Transverse colon (tissue), 4 donors: ENCODE measurements at regions not wholly inside any gene's neighbourhood (a gene's known extent, or its start where the extent isn't known, plus 50 kb on each side); places are given as distances from the start of the nearest gene placed in this dataset.

Experiments
- DNase-seq: peaks from one replicate; pipeline ENCODE4 v3.0.0-alpha.2; 2019
- H3K27ac ChIP-seq, 4 donors: fragments of 200-600 bp; sonication (generic); 2 replicates each; pipeline ENCODE4 v1.5.1; 2016 to 2018; ENCODE audit warnings: inconsistent platforms in 4 of 4
- H3K27me3 ChIP-seq: fragments of 200-600 bp; sonication (generic); 2 replicates; pipeline ENCODE4 v1.5.1; 2017; ENCODE audit warnings: inconsistent platforms
- H3K36me3 ChIP-seq, 4 donors: fragments of 200-600 bp; sonication (generic); 2 replicates each; pipeline ENCODE4 v1.5.1; 2017 to 2019; ENCODE audit warnings: inconsistent platforms in 4 of 4
- H3K4me1 ChIP-seq, 4 donors: fragments of 200-600 bp; sonication (generic); 2 replicates each; pipeline ENCODE4 v1.5.1; 2017 to 2020; ENCODE audit warnings: inconsistent platforms in 4 of 4
- H3K4me3 ChIP-seq, 4 donors: fragments of 200-600 bp; sonication (generic); 1 replicate in 1 of 4; 2 replicates in 3 of 4; pipeline versions ENCODE4 v1.5.1 to v1.6.1; 2017 to 2019; ENCODE audit warnings: inconsistent platforms in 4 of 4
- H3K9me3 ChIP-seq, 2 donors: fragments of 200-600 bp; sonication (generic); 2 replicates each; pipeline ENCODE4 v1.5.1; 2017 to 2019; ENCODE audit warnings: inconsistent platforms in 2 of 2
- EP300 ChIP-seq: sonication (generic); formaldehyde crosslinking; IDR thresholded peaks from one replicate; pipeline ENCODE4 v1.6.1; 2017; ENCODE audit warnings: antibody characterized with exemption, low read depth
- POLR2A ChIP-seq: fragments of 450-650 bp; IDR thresholded peaks from one replicate; pipeline ENCODE4 v1.6.1; 2016; ENCODE audit warnings: antibody characterized with exemption, mild to moderate bottlenecking, moderate library complexity
- POLR2AphosphoS5 ChIP-seq, 3 donors: sonication (generic); formaldehyde crosslinking; IDR thresholded peaks; one replicate each; pipeline ENCODE4 v1.6.1; 2016; ENCODE audit warnings: antibody characterized with exemption in 3 of 3
- WGBS, 2 donors: methylation state at CpG; one replicate each; pipeline ENCODE4 v1.1.5; 2018; ENCODE audit warnings: low coverage in 1 of 2; 5-methylcytosine and 5-hydroxymethylcytosine counted together
- in situ Hi-C, 4 donors: fragments of 200-750 bp; cut with MboI; loops; one replicate each; pipeline versions ENCODE4 v1.15.0 to v1.15.1; 2017; ENCODE audit warnings: low sequenced_read_pairs in 3 of 4, low pct_ligation_motif_present in 1 of 4, low pct_unique_long_range_greater_than_20kb in 1 of 4
- intact Hi-C: fragments of 100-400 bp; cut with DNase I; formaldehyde crosslinking; loops from one replicate; pipeline ENCODE4 v1.15.1; 2023; ENCODE audit warnings: low total_unique reads
- TF ChIP-seq, protein P1 (sequence below), 5 experiments: fragments of 200-600 bp in 3 of 5; fragments of 450-650 bp in 2 of 5; sonication (generic) in 3 of 5; IDR thresholded peaks; 1 replicate in 2 of 5; 2 replicates in 3 of 5; pipeline ENCODE4 v1.5.1; 2016 to 2017; ENCODE audit warnings: antibody characterized with exemption in 5 of 5, inconsistent platforms in 3 of 5, mild to moderate bottlenecking in 2 of 5, moderate library complexity in 1 of 5

DNA sequence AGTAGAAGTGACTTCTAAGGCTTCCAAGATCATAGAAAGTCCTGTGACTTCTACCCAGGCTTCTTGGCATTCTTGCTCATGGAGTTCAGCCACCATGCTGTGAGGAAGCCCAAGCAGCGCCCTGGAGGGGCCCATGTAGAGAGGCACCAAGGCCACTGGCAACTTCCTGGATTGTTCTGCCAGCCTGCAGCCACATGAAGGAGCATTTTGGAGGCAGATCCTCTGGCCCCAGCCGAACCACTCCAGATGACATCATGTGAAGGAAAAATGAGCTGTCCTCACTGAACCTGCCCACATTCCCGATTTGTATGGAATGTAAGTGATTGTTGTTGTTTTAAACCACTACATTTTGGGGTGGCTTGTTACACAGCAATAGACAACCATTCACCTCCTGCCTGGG lies 51.5 kb upstream of the MNX1 start:
- TF ChIP-seq POLR2AphosphoS5 (IDR thresholded peaks at IDR 0.05) (no peak), POLR2A (no peak), EP300 (no peak)
- TF ChIP-seq, protein P1, sequence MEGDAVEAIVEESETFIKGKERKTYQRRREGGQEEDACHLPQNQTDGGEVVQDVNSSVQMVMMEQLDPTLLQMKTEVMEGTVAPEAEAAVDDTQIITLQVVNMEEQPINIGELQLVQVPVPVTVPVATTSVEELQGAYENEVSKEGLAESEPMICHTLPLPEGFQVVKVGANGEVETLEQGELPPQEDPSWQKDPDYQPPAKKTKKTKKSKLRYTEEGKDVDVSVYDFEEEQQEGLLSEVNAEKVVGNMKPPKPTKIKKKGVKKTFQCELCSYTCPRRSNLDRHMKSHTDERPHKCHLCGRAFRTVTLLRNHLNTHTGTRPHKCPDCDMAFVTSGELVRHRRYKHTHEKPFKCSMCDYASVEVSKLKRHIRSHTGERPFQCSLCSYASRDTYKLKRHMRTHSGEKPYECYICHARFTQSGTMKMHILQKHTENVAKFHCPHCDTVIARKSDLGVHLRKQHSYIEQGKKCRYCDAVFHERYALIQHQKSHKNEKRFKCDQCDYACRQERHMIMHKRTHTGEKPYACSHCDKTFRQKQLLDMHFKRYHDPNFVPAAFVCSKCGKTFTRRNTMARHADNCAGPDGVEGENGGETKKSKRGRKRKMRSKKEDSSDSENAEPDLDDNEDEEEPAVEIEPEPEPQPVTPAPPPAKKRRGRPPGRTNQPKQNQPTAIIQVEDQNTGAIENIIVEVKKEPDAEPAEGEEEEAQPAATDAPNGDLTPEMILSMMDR (IDR thresholded peaks at IDR 0.05), result no peak
- H3K36me3 ChIP-seq, result no peaks in the 10 kb centered on the region
- H3K27me3 ChIP-seq, result no peaks in the 10 kb centered on the region
- H3K9me3 ChIP-seq, result peaks cover 0 to 4% of the 10 kb centered on the region in 2 donors
- 81% methylated on average over 3 of the region's 3 CpGs; no CpG with 5 or more reads in 1 of the 2 donors for WGBS, 2 donors
- DNase-seq, result no peak
- no peaks in the 10 kb centered on the region for H3K4me1 ChIP-seq
- no peak overlapping the region for H3K27ac ChIP-seq
- H3K4me3 ChIP-seq, result no peak overlapping the region
- intact Hi-C loops (no loop called here), in situ Hi-C loops (no loop called here)

DNA sequence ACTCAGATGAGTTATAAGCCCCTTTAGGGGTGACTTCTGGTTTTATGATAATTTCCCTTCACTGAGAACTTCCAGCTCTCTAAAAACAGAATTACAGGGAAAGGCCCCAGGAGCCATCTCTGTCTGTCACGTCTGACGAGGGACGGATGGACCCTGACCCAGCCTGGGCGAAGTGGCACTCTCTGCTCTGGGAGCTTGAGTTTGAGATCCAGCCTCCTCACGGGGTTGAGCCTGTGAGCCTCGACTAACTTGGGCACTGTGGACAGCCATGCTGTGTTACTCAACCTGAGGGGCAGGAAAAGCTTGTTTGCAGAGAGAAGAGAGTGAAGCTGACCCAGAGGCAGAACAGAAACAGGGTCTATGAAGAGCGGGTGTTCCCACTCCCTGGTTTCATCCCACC lies 54.6 kb upstream of the MNX1 start:
- peaks cover 9% of the 10 kb centered on the region for H3K27me3 ChIP-seq
- H3K9me3 ChIP-seq, result peaks cover 0 to 4% of the 10 kb centered on the region in 2 donors
- in situ Hi-C loops (no loop called here), intact Hi-C loops (no loop called here)
- H3K4me3 ChIP-seq, result no peak overlapping the region
- TF ChIP-seq EP300 (no peak), POLR2AphosphoS5 (IDR thresholded peaks at IDR 0.05) (no peak), POLR2A (no peak)
- TF ChIP-seq, protein P1 (IDR thresholded peaks at IDR 0.05), result no peak
- no peaks in the 10 kb centered on the region for H3K36me3 ChIP-seq
- no peak for DNase-seq
- 88% methylated on average over 7 of the region's 7 CpGs; no CpG with 5 or more reads in 1 of the 2 donors for WGBS, 2 donors
- H3K4me1 ChIP-seq, result no peaks in the 10 kb centered on the region
- no peak overlapping the region for H3K27ac ChIP-seq

DNA sequence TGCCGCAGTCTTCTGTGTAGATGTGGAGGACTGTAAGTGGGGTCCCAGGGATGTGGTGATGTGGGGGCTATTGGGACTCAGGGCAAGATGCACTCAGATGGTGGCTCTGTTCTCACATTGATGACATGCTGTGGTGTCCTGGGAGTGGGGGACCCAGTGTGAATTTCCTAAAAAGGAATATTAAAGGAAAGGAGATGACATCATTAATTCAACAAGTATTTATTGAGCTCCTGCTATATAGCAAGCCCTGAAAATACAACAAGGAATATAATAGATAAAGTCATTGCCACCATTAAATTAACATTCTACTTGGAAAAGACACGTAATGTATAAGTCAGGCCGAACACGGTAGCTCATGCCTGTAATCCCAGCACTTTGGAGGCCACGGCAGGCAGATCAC lies 61.9 kb upstream of the MNX1 start:
- 73 to 92% methylated on average over 5 of the region's 5 CpGs for WGBS, 2 donors
- DNase-seq, result no peak
- Histone ChIP-seq H3K27me3 (peaks cover 68% of the 10 kb centered on the region), H3K36me3 (no peaks in the 10 kb centered on the region), H3K27ac (no peak overlapping the region), H3K4me1 (no peaks in the 10 kb centered on the region), H3K9me3 (no peaks in the 10 kb centered on the region), H3K4me3 (no peak overlapping the region)
- intact Hi-C loops, result no loop called here
- in situ Hi-C loops, result no loop called here
- TF ChIP-seq EP300 (no peak), POLR2A (no peak), POLR2AphosphoS5 (IDR thresholded peaks at IDR 0.05) (no peak)
- TF ChIP-seq, protein P1 (IDR thresholded peaks at IDR 0.05), result no peak

DNA sequence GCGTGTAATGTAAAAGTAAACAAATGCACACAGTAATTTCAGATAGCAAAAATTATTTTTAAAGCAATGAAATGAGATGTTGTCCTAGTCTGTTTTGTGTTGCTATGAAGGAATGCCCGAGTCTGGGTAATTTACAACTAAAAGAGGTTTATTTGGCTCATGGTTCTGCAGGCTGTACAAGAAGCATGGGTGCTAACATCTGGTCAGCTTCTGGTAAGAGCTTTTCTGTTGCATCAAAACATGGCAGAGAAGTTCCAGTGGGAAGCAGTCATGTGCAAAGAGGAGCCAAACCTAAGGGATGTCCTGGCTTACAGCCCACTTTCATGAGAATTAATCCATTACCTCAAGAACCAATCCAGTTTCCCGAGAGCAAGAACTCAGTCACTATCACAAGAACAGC lies 62.9 kb upstream of the MNX1 start:
- no peak overlapping the region for H3K4me3 ChIP-seq
- TF ChIP-seq POLR2AphosphoS5 (IDR thresholded peaks at IDR 0.05), result no peak
- intact Hi-C loops (no loop called here), in situ Hi-C loops (no loop called here)
- no peaks in the 10 kb centered on the region for H3K4me1 ChIP-seq
- DNase-seq, result no peak
- H3K9me3 ChIP-seq, result no peaks in the 10 kb centered on the region
- 33 to 67% methylated on average over 2 to 3 of the region's 3 CpGs for WGBS, 2 donors
- no peak overlapping the region for H3K27ac ChIP-seq
- H3K36me3 ChIP-seq, result no peaks in the 10 kb centered on the region
- peaks cover 78% of the 10 kb centered on the region for H3K27me3 ChIP-seq

DNA sequence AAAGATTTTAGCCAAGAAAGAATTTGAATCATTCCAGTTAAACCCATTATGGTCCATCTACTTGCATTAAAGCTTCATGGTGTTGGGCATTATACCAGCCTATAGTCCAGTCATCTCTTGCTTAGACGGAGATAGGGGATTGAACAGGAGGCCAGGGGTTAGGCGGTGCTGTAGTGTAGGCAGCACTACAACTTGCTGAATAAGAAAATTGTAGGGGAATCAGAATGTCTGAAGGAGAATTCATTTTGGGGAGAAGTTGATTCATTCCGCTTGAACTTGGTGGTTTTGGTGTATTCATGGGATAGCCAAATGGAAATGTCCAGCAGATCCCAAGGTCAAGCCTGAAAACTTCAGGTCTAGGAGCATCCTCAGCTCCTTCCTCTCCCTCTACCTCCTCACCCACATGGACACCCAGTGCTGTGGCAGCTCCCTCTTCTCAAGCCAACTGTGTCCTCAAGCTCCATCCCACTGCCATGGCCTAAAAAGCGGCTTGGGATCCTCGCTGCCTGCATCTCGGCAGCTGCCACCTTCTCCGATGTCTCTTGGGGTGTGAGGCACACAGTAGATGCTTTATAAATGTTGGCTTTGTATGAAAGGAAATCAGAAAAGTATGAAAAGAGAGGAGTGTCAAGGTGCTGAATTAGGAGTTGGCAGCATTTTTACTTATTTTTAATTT lies 63.6 kb upstream of the MNX1 start:
- intact Hi-C loops (no loop called here), in situ Hi-C loops (no loop called here)
- DNase-seq, result no peak
- no peaks in the 10 kb centered on the region for H3K36me3 ChIP-seq
- TF ChIP-seq, protein P1 (IDR thresholded peaks at IDR 0.05), result no peak
- 93 to 98% methylated on average over 4 to 7 of the region's 7 CpGs for WGBS, 2 donors
- H3K9me3 ChIP-seq, result no peaks in the 10 kb centered on the region
- no peak overlapping the region for H3K4me3 ChIP-seq
- H3K4me1 ChIP-seq, result no peaks in the 10 kb centered on the region
- peaks cover 85% of the 10 kb centered on the region for H3K27me3 ChIP-seq
- H3K27ac ChIP-seq, result no peak overlapping the region
